ENCODE measurements at regions not wholly inside any gene's neighbourhood (a gene's known extent, or its start where the extent isn't known, plus 50 kb on each side); places are given as distances from the start of the nearest gene placed in this dataset.

DNA sequence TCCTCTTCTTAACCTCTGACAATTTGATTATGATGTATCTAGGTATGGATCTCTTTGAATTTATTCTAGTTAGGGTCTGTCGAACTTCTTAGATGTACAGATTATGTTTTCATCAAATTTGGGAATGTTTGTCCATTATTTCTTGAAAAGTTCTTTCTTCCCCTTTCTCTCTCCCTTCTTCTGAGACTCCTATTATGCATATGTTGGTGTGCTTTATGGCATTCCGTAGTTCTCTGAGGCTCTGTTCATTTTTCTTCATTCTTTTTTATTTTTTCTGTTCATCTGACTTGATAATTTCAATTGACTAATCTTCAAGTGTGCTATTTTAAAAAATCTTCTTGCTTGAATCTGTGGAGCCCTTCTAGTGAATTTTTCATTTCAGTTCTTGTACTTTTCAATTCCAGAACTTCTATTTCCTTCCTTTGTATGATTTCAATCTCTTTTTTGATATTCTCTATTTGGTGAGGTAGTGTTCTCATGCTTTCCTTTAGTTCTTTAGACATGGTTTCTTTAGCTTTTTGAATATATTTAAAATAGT is 79.8 kb downstream of the TMEM270 start:
- Histone ChIP-seq H3K36me3 (no peaks in the 10 kb centered on the region), H3K4me3 (no peak overlapping the region), H3K4me1 (peaks cover 7% of the 10 kb centered on the region), H3K27me3 (no peaks in the 10 kb centered on the region), H3K9me3 (no peaks in the 10 kb centered on the region), H3K27ac (no peak overlapping the region)
- TF ChIP-seq, protein P1, sequence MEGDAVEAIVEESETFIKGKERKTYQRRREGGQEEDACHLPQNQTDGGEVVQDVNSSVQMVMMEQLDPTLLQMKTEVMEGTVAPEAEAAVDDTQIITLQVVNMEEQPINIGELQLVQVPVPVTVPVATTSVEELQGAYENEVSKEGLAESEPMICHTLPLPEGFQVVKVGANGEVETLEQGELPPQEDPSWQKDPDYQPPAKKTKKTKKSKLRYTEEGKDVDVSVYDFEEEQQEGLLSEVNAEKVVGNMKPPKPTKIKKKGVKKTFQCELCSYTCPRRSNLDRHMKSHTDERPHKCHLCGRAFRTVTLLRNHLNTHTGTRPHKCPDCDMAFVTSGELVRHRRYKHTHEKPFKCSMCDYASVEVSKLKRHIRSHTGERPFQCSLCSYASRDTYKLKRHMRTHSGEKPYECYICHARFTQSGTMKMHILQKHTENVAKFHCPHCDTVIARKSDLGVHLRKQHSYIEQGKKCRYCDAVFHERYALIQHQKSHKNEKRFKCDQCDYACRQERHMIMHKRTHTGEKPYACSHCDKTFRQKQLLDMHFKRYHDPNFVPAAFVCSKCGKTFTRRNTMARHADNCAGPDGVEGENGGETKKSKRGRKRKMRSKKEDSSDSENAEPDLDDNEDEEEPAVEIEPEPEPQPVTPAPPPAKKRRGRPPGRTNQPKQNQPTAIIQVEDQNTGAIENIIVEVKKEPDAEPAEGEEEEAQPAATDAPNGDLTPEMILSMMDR (IDR thresholded peaks at IDR 0.05) = no peak
- no peak for TF ChIP-seq POLR2A (IDR thresholded peaks at IDR 0.05)
- no peak for TF ChIP-seq POLR2AphosphoS5 (IDR thresholded peaks at IDR 0.05; ENCODE audit: insufficient read depth in 1 of 2, low read depth in 1 of 2)
- DNase-seq (ENCODE audit: extremely low spot score in 2 of 2) = no peak
- intact Hi-C loops (cut with DNase I) = no loop called here

DNA sequence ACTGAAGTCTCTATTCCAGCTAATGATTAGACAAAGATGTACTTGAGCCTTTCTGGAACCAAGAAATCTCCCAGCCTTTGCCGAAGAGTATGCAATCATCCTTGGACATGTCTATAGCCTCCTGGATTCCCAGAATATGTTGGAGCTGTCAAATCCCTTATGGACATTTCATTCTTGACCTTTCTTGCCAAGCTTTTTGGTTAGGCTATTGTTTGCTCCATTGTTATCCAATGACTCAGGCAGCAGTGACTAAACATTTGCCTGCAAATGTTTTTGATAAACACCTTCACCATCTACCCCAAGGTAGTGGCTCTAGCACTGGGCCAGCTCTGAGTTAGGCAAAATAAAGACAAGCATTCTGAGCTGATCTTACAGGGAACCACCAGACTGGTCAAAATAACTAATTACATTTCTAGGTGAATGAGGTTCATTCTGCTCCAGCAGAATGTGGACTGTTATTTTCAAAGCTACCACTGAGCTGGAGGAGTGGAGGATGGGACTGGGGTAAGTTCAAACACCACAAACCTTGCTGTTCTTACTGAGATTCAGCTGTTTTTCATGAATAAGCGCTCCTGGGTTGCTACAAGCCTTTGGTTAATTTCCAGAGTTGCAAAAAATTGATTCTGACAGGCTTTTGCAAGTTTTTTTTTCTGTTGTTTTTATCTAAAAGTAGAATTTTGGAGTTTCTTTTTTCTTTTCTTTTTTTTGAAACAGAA is 81.0 kb downstream of the TMEM270 start:
- no peak for DNase-seq (ENCODE audit: extremely low spot score in 2 of 2)
- no peaks in the 10 kb centered on the region for H3K36me3 ChIP-seq
- no peaks in the 10 kb centered on the region for H3K9me3 ChIP-seq
- H3K4me1 ChIP-seq = peaks cover 3% of the 10 kb centered on the region
- H3K27ac ChIP-seq = no peak overlapping the region
- no peaks in the 10 kb centered on the region for H3K27me3 ChIP-seq
- no peak for TF ChIP-seq POLR2AphosphoS5 (IDR thresholded peaks at IDR 0.05; ENCODE audit: insufficient read depth in 1 of 2, low read depth in 1 of 2)
- TF ChIP-seq, protein P1 (IDR thresholded peaks at IDR 0.05) = no peak
- TF ChIP-seq POLR2A (IDR thresholded peaks at IDR 0.05) = no peak
- H3K4me3 ChIP-seq = no peak overlapping the region
- intact Hi-C loops (cut with DNase I) = no loop called here

DNA sequence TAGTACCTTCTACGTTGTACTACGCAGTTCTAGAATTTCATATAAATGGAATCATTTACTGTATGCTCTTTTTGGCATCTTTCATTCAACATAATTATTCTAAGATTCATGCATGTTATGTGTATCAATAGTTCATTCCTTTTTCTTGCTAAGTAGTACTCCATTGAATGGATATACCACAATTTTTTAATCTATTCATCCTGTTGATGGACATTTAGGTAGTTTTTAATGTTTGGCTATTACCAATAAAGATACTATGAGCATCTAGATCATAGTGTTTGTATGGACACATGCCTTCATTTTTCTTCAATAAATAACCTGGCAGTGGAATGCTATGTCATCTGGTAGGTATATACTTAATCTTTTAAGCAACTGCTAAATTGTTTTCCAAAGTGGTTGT is 83.0 kb upstream of the ELN start:
- DNase-seq (ENCODE audit: extremely low spot score in 2 of 2) = no peak
- Histone ChIP-seq H3K36me3 (no peaks in the 10 kb centered on the region), H3K27me3 (no peaks in the 10 kb centered on the region), H3K9me3 (no peaks in the 10 kb centered on the region), H3K4me1 (no peaks in the 10 kb centered on the region), H3K27ac (no peak overlapping the region), H3K4me3 (no peak overlapping the region)
- TF ChIP-seq POLR2A (IDR thresholded peaks at IDR 0.05) = no peak
- TF ChIP-seq POLR2AphosphoS5 (IDR thresholded peaks at IDR 0.05; ENCODE audit: insufficient read depth in 1 of 2, low read depth in 1 of 2) = no peak
- TF ChIP-seq, protein P1 (IDR thresholded peaks at IDR 0.05) = no peak
- intact Hi-C loops (cut with DNase I) = no loop called here

DNA sequence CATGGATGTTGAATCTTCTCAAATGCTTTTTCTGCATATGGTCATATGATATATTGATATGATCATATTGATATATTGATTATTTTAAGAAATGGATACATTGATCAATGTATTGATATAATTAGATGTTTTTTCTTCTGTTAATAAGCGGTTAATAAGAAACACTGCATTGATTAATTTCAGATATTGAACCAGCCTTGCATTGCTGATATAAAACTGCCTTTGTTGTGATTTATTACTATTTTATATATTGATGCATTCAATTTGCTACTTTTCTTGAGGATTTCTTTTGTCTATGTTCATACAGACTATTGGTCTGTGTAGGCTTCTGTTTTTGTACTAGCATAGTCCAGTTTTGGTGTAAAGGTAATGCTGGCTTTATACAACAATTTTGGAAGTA is 79.7 kb upstream of the ELN start:
- Histone ChIP-seq H3K36me3 (no peaks in the 10 kb centered on the region), H3K9me3 (no peaks in the 10 kb centered on the region), H3K27me3 (no peaks in the 10 kb centered on the region), H3K4me1 (no peaks in the 10 kb centered on the region), H3K27ac (no peak overlapping the region), H3K4me3 (no peak overlapping the region)
- intact Hi-C loops (cut with DNase I) = no loop called here
- TF ChIP-seq POLR2AphosphoS5 (IDR thresholded peaks at IDR 0.05; ENCODE audit: insufficient read depth in 1 of 2, low read depth in 1 of 2) (no peak), POLR2A (IDR thresholded peaks at IDR 0.05) (no peak)
- TF ChIP-seq, protein P1 (IDR thresholded peaks at IDR 0.05) = no peak
- no peak for DNase-seq (ENCODE audit: extremely low spot score in 2 of 2)

DNA sequence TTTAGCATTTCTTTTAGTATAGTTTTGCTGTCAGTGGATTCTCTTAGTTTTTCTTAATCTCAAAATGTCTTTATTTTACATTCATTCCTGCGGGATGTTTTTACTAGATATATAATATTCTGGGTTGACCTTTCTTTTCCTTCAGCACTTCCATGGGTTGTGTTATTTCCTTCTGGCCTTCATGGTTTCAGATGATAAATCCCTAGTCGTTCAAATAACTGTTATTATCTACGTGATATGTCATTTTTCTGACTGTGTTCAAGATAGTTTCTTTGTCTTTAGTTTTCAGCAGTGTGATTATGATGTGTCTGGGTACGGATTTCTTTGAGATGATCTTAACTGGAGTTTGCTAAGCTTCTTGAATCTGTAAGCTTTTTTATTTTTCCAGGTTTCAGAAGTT is 75.7 kb upstream of the ELN start:
- no peak for DNase-seq (ENCODE audit: extremely low spot score in 2 of 2)
- no peaks in the 10 kb centered on the region for H3K36me3 ChIP-seq
- no peaks in the 10 kb centered on the region for H3K9me3 ChIP-seq
- no peak overlapping the region for H3K27ac ChIP-seq
- H3K27me3 ChIP-seq = no peaks in the 10 kb centered on the region
- H3K4me1 ChIP-seq = no peaks in the 10 kb centered on the region
- TF ChIP-seq, protein P1 (IDR thresholded peaks at IDR 0.05) = no peak
- TF ChIP-seq POLR2AphosphoS5 (IDR thresholded peaks at IDR 0.05; ENCODE audit: insufficient read depth in 1 of 2, low read depth in 1 of 2) (no peak), POLR2A (IDR thresholded peaks at IDR 0.05) (no peak)
- intact Hi-C loops (cut with DNase I) = no loop called here
- H3K4me3 ChIP-seq = no peak overlapping the region

Measured in vagina (tissue), 2 donors.